ENCODE measurements at regions not wholly inside any gene's neighbourhood (a gene's known extent, or its start where the extent isn't known, plus 50 kb on each side); places are given as distances from the start of the nearest gene placed in this dataset.

DNA sequence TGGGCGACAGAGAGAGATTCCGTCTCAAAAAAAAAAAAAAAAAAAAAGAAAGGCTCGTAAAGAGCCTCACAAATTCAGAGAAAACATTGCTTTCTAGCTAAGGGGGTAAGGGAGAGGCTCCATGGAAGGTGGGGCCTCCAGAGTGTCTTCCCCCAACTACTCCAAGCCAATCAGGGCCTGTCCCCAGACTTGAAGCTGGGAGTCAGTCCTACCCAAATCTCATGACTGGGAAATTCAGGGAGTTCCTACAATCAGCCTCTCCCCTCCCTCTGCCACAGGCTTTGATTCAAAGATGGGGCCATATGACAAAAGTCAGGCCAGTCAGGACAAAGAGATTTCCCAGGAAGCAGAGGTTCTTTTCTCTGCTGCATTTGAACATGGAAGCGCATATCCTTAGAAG, 63.0 kb upstream of the NUP160 start:
- intact Hi-C loops (cut with micrococcal nuclease; ENCODE audit: unreplicated experiment) = no loop called here
- DNase-seq (ENCODE audit: low spot score) = no peak
- CTCF ChIA-PET = no interaction called here
- TF ChIP-seq, protein P1, sequence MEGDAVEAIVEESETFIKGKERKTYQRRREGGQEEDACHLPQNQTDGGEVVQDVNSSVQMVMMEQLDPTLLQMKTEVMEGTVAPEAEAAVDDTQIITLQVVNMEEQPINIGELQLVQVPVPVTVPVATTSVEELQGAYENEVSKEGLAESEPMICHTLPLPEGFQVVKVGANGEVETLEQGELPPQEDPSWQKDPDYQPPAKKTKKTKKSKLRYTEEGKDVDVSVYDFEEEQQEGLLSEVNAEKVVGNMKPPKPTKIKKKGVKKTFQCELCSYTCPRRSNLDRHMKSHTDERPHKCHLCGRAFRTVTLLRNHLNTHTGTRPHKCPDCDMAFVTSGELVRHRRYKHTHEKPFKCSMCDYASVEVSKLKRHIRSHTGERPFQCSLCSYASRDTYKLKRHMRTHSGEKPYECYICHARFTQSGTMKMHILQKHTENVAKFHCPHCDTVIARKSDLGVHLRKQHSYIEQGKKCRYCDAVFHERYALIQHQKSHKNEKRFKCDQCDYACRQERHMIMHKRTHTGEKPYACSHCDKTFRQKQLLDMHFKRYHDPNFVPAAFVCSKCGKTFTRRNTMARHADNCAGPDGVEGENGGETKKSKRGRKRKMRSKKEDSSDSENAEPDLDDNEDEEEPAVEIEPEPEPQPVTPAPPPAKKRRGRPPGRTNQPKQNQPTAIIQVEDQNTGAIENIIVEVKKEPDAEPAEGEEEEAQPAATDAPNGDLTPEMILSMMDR (conservative IDR thresholded peaks at IDR 0.05; ENCODE audit: low read depth, low read length) = no peak
- no peak for TF ChIP-seq EZH2 (IDR thresholded peaks at IDR 0.05; ENCODE audit: borderline replicate concordance, low read depth, low read length, poor library complexity, severe bottlenecking)
- H3K36me3 ChIP-seq (ENCODE audit: insufficient read depth, low read length, poor library complexity, severe bottlenecking) = no peaks in the 10 kb centered on the region
- H3K4me3 ChIP-seq (ENCODE audit: low read depth, low read length, poor library complexity, severe bottlenecking) = no peak overlapping the region
- BruUV-seq (replicated peaks) = no TSS peak
- POLR2A ChIA-PET (ENCODE audit: low non-redundant PET) = no interaction called here
- H3K27me3 ChIP-seq (replicated peaks; ENCODE audit: insufficient read depth, low read depth, low read length, poor library complexity) = no peaks in the 10 kb centered on the region
- H3K4me1 ChIP-seq (ENCODE audit: insufficient read depth, low read length, poor library complexity, severe bottlenecking) = peaks cover 21% of the 10 kb centered on the region
- no peak overlapping the region for H3K27ac ChIP-seq (ENCODE audit: low read depth, low read length, poor library complexity, severe bottlenecking)
- H3K9me3 ChIP-seq (ENCODE audit: low read depth, low read length, poor library complexity, severe bottlenecking) = no peaks in the 10 kb centered on the region

DNA sequence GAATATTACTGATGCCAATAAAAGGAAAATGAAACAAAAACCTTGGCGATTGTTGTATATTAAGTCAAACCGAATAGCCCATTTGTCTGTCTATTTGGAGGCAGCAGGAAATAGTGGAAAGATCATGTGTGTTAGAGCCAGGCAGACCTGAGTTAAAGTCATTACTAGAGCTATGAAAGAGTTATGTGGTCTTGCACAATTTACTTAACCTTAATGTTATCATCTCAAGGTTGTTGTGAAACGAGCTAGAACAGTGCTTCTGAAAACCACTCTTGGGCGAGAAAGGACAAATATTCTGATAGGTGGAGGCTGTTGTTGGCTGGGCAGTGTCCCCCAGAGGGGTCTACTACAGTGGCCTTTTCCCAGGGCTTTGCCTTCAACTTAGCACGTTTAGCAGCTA, 60.0 kb upstream of the NUP160 start:
- POLR2A ChIA-PET (ENCODE audit: low non-redundant PET) = interaction anchor here (0.6 kb wide), 1 partner anchor 254 kb away, joined by 7 read pairs; no protein-coding TSS in a partner anchor
- CTCF ChIA-PET = interaction anchor here (0.6 kb wide), 1 partner anchor 10 kb away, joined by 7 read pairs; no protein-coding TSS in a partner anchor

GRCh38 chr11:47907499-47907898, 59.3 kb upstream of the NUP160 start:
- no peak for TF ChIP-seq EZH2 (IDR thresholded peaks at IDR 0.05; ENCODE audit: borderline replicate concordance, low read depth, low read length, poor library complexity, severe bottlenecking)
- TF ChIP-seq, protein P1 (conservative IDR thresholded peaks at IDR 0.05; ENCODE audit: low read depth, low read length) = no peak
- no peak for DNase-seq (ENCODE audit: low spot score)
- Histone ChIP-seq H3K4me3 (ENCODE audit: low read depth, low read length, poor library complexity, severe bottlenecking) (no peak overlapping the region), H3K4me1 (ENCODE audit: insufficient read depth, low read length, poor library complexity, severe bottlenecking) (no peaks in the 10 kb centered on the region), H3K27ac (ENCODE audit: low read depth, low read length, poor library complexity, severe bottlenecking) (no peak overlapping the region), H3K9me3 (ENCODE audit: low read depth, low read length, poor library complexity, severe bottlenecking) (no peaks in the 10 kb centered on the region), H3K27me3 (replicated peaks; ENCODE audit: insufficient read depth, low read depth, low read length, poor library complexity) (no peaks in the 10 kb centered on the region), H3K36me3 (ENCODE audit: insufficient read depth, low read length, poor library complexity, severe bottlenecking) (no peaks in the 10 kb centered on the region)
- BruUV-seq (replicated peaks) = no TSS peak
- ChIA-PET CTCF (no interaction called here), POLR2A (ENCODE audit: low non-redundant PET) (no interaction called here)
- intact Hi-C loops (cut with micrococcal nuclease; ENCODE audit: unreplicated experiment) = no loop called here

More for the DNA sequence above, 60.0 kb upstream of the NUP160 start:
- Histone ChIP-seq H3K4me3 (ENCODE audit: low read depth, low read length, poor library complexity, severe bottlenecking) (no peak overlapping the region), H3K27me3 (replicated peaks; ENCODE audit: insufficient read depth, low read depth, low read length, poor library complexity) (no peaks in the 10 kb centered on the region), H3K27ac (ENCODE audit: low read depth, low read length, poor library complexity, severe bottlenecking) (no peak overlapping the region), H3K4me1 (ENCODE audit: insufficient read depth, low read length, poor library complexity, severe bottlenecking) (no peaks in the 10 kb centered on the region), H3K36me3 (ENCODE audit: insufficient read depth, low read length, poor library complexity, severe bottlenecking) (no peaks in the 10 kb centered on the region), H3K9me3 (ENCODE audit: low read depth, low read length, poor library complexity, severe bottlenecking) (no peaks in the 10 kb centered on the region)
- DNase-seq (ENCODE audit: low spot score) = no peak
- no peak for TF ChIP-seq EZH2 (IDR thresholded peaks at IDR 0.05; ENCODE audit: borderline replicate concordance, low read depth, low read length, poor library complexity, severe bottlenecking)
- TF ChIP-seq, protein P1 (conservative IDR thresholded peaks at IDR 0.05; ENCODE audit: low read depth, low read length) = no peak
- no TSS peak for BruUV-seq (replicated peaks)
- intact Hi-C loops (cut with micrococcal nuclease; ENCODE audit: unreplicated experiment) = no loop called here
